Chondrocyte (in vitro differentiated cells): ENCODE measurements at regions not wholly inside any gene's neighbourhood (a gene's known extent, or its start where the extent isn't known, plus 50 kb on each side); places are given as distances from the start of the nearest gene placed in this dataset.

Experiments used
- DNase-seq: peaks from one replicate; pipeline ENCODE4 v3.0.0; 2021; ENCODE audit warnings: mixed read lengths, low spot score
- H3K27ac Mint-ChIP-seq: one replicate; pipeline ENCODE4 v1.8.0; 2021; ENCODE audit warnings: mild to moderate bottlenecking, moderate library complexity, mixed read lengths; ENCODE audit not compliant: unreplicated experiment
- H3K27me3 Mint-ChIP-seq: 2 replicates; pipeline ENCODE4 v1.8.0; 2021; ENCODE audit warnings: low read depth, mixed read lengths
- H3K36me3 Mint-ChIP-seq: 2 replicates; pipeline ENCODE4 v1.8.0; 2021; ENCODE audit warnings: low read depth, mixed read lengths
- H3K4me1 Mint-ChIP-seq: 2 replicates; pipeline ENCODE4 v1.8.0; 2021; ENCODE audit warnings: low read depth, mild to moderate bottlenecking, mixed read lengths
- H3K4me3 Mint-ChIP-seq: one replicate; pipeline ENCODE4 v1.8.0; 2021; ENCODE audit warnings: mild to moderate bottlenecking, moderate library complexity, mixed read lengths; ENCODE audit not compliant: unreplicated experiment
- H3K9me3 Mint-ChIP-seq: 2 replicates; pipeline ENCODE4 v1.8.0; 2021; ENCODE audit warnings: low read depth, mixed read lengths
- CTCF ChIP-seq: fragments of 200-600 bp; sonication (generic); IDR thresholded peaks from 2 replicates; pipeline ENCODE4 v1.5.0; 2021; ENCODE audit warnings: antibody characterized with exemption, mild to moderate bottlenecking, moderate library complexity

DNA sequence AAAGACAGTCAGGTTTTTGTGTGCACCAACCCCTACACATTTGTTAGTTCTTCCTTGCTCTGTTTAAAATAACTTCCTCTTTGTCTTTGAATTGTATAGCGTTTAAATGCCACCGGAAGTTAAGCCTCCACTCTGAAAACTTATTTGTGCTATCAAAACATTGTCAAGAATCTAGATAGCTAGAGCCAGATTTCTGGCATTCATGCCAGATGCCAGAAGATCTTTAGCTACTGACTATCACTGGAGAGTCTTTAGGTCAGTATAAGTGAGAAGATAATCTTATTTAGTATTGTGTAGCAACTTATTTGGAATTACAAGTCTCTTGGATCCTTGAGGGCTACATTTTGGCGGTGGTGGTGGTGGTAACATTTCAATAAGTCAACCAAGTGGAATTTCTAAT lies 63.4 kb upstream of the ADAM23 start:
- TF ChIP-seq CTCF: no peak
- Mint-ChIP-seq H3K27me3 (peaks cover 3% of the 10 kb centered on the region), H3K27ac (no peak overlapping the region), H3K4me1 (peaks cover 3% of the 10 kb centered on the region), H3K9me3 (peaks cover 28% of the 10 kb centered on the region), H3K36me3 (peaks cover 10% of the 10 kb centered on the region), H3K4me3 (no peak overlapping the region)
- DNase-seq: no peak

GRCh38 chr2:206381881-206382280 lies 61.5 kb upstream of the ADAM23 start:
- no peak overlapping the region for H3K4me3 Mint-ChIP-seq
- H3K4me1 Mint-ChIP-seq: peaks cover 3% of the 10 kb centered on the region
- H3K27me3 Mint-ChIP-seq: no peaks in the 10 kb centered on the region
- no peaks in the 10 kb centered on the region for H3K36me3 Mint-ChIP-seq
- peaks cover 21% of the 10 kb centered on the region for H3K9me3 Mint-ChIP-seq
- H3K27ac Mint-ChIP-seq: no peak overlapping the region
- DNase-seq: no peak
- no peak for TF ChIP-seq CTCF

- no peak for TF ChIP-seq CTCF
- no peak for DNase-seq
- H3K27ac Mint-ChIP-seq: no peak overlapping the region
- peaks cover 3% of the 10 kb centered on the region for H3K4me1 Mint-ChIP-seq
- H3K27me3 Mint-ChIP-seq: no peaks in the 10 kb centered on the region
- H3K36me3 Mint-ChIP-seq: no peaks in the 10 kb centered on the region
- no peak overlapping the region for H3K4me3 Mint-ChIP-seq
- peaks cover 21% of the 10 kb centered on the region for H3K9me3 Mint-ChIP-seq
Measured at GRCh38 chr2:206383669-206384068, 59.7 kb upstream of the ADAM23 start.

DNA sequence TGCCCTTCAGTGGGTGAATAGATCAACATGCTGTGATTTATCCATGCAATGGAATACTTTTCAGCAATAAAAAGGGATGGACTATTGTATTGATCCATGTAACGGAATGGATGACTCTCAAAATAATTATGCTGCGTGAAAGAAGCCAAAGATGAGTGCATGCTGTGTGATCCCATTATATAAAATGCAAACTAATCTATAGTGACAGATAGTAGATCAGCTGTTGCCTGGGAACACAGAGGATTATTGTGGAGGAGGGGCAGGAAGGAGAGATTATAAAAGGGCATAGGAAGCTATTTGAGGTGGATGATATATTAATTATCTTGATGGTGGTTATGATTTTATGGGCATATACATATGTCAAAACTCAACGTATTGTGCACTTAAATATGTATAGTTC lies 55.5 kb upstream of the ADAM23 start:
- Mint-ChIP-seq H3K36me3 (no peaks in the 10 kb centered on the region), H3K4me1 (no peaks in the 10 kb centered on the region), H3K4me3 (no peak overlapping the region), H3K27ac (no peak overlapping the region), H3K27me3 (no peaks in the 10 kb centered on the region), H3K9me3 (peaks cover 11% of the 10 kb centered on the region)
- no peak for DNase-seq
- no peak for TF ChIP-seq CTCF

- no peak overlapping the region for H3K27ac Mint-ChIP-seq
- H3K36me3 Mint-ChIP-seq: no peaks in the 10 kb centered on the region
Measured at GRCh38 chr2:206388698-206389097, 54.6 kb upstream of the ADAM23 start.

More at GRCh38 chr2:206388698-206389097, 54.6 kb upstream of the ADAM23 start:
- TF ChIP-seq CTCF: no peak
- Mint-ChIP-seq H3K4me1 (no peaks in the 10 kb centered on the region), H3K27me3 (no peaks in the 10 kb centered on the region), H3K4me3 (no peak overlapping the region), H3K9me3 (peaks cover 12% of the 10 kb centered on the region)
- no peak for DNase-seq
